H1 (cell line): ENCODE measurements at regions not wholly inside any gene's neighbourhood (a gene's known extent, or its start where the extent isn't known, plus 50 kb on each side); places are given as distances from the start of the nearest gene placed in this dataset.

Experiments
- CHD1 ChIP-seq: IDR thresholded peaks from 2 replicates; pipeline ENCODE4 v1.6.1; 2012; ENCODE audit warnings: low read depth, low read length, improper control_type of control experiment
- PHF8 ChIP-seq: fragments of 200-600 bp; sonication (generic); conservative IDR thresholded peaks from 2 replicates; pipeline ENCODE4 v1.7.1; 2012; ENCODE audit warnings: low read depth, mild to moderate bottlenecking, inconsistent platforms, low read length, moderate library complexity
- SIX5 ChIP-seq: IDR thresholded peaks from 2 replicates; pipeline ENCODE4 v1.6.1; 2011; ENCODE audit warnings: mild to moderate bottlenecking, low read depth, low read length
- TF ChIP-seq, protein P1 (sequence below): fragments of 300-600 bp; sonication (generic); IDR thresholded peaks from 2 replicates; pipeline ENCODE4 v1.7.1; 2012; ENCODE audit warnings: low read length, moderate library complexity, mild to moderate bottlenecking, inconsistent platforms; ENCODE audit not compliant: insufficient replicate concordance

DNA sequence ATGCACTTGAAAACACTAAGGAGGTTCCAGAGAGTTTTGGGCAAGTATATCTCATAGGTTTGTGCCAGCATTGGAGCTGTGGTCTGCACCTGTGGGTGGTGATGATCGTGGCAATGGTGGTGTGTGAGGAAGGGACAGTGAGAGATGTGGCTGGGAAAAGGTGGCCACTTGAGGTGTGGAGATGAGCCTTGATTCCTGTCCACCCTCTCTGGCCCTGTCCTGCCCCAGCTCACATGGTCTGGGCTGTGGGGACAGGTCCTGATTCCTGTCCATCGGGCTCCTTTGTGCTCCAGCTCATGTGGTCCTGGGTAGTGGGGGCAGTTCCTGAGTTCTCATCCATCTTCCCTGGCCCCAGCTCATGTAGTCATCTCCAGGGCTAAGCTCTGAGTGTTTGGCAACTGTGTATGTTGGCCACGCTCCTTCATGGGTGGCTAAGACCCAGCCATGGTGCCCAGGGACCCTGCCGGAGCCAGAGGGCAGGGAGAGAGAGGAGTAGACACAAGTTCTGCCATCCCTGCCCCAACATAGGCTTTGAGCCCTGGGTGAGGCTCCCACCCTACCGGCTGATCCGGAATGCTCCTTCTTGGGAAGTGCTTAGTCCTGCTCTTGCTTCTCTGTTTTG lies 294.4 kb upstream of the HDAC4 start (continued):
- TF ChIP-seq, protein P1, sequence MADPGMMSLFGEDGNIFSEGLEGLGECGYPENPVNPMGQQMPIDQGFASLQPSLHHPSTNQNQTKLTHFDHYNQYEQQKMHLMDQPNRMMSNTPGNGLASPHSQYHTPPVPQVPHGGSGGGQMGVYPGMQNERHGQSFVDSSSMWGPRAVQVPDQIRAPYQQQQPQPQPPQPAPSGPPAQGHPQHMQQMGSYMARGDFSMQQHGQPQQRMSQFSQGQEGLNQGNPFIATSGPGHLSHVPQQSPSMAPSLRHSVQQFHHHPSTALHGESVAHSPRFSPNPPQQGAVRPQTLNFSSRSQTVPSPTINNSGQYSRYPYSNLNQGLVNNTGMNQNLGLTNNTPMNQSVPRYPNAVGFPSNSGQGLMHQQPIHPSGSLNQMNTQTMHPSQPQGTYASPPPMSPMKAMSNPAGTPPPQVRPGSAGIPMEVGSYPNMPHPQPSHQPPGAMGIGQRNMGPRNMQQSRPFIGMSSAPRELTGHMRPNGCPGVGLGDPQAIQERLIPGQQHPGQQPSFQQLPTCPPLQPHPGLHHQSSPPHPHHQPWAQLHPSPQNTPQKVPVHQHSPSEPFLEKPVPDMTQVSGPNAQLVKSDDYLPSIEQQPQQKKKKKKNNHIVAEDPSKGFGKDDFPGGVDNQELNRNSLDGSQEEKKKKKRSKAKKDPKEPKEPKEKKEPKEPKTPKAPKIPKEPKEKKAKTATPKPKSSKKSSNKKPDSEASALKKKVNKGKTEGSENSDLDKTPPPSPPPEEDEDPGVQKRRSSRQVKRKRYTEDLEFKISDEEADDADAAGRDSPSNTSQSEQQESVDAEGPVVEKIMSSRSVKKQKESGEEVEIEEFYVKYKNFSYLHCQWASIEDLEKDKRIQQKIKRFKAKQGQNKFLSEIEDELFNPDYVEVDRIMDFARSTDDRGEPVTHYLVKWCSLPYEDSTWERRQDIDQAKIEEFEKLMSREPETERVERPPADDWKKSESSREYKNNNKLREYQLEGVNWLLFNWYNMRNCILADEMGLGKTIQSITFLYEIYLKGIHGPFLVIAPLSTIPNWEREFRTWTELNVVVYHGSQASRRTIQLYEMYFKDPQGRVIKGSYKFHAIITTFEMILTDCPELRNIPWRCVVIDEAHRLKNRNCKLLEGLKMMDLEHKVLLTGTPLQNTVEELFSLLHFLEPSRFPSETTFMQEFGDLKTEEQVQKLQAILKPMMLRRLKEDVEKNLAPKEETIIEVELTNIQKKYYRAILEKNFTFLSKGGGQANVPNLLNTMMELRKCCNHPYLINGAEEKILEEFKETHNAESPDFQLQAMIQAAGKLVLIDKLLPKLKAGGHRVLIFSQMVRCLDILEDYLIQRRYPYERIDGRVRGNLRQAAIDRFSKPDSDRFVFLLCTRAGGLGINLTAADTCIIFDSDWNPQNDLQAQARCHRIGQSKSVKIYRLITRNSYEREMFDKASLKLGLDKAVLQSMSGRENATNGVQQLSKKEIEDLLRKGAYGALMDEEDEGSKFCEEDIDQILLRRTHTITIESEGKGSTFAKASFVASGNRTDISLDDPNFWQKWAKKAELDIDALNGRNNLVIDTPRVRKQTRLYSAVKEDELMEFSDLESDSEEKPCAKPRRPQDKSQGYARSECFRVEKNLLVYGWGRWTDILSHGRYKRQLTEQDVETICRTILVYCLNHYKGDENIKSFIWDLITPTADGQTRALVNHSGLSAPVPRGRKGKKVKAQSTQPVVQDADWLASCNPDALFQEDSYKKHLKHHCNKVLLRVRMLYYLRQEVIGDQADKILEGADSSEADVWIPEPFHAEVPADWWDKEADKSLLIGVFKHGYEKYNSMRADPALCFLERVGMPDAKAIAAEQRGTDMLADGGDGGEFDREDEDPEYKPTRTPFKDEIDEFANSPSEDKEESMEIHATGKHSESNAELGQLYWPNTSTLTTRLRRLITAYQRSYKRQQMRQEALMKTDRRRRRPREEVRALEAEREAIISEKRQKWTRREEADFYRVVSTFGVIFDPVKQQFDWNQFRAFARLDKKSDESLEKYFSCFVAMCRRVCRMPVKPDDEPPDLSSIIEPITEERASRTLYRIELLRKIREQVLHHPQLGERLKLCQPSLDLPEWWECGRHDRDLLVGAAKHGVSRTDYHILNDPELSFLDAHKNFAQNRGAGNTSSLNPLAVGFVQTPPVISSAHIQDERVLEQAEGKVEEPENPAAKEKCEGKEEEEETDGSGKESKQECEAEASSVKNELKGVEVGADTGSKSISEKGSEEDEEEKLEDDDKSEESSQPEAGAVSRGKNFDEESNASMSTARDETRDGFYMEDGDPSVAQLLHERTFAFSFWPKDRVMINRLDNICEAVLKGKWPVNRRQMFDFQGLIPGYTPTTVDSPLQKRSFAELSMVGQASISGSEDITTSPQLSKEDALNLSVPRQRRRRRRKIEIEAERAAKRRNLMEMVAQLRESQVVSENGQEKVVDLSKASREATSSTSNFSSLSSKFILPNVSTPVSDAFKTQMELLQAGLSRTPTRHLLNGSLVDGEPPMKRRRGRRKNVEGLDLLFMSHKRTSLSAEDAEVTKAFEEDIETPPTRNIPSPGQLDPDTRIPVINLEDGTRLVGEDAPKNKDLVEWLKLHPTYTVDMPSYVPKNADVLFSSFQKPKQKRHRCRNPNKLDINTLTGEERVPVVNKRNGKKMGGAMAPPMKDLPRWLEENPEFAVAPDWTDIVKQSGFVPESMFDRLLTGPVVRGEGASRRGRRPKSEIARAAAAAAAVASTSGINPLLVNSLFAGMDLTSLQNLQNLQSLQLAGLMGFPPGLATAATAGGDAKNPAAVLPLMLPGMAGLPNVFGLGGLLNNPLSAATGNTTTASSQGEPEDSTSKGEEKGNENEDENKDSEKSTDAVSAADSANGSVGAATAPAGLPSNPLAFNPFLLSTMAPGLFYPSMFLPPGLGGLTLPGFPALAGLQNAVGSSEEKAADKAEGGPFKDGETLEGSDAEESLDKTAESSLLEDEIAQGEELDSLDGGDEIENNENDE, result no peak
- TF ChIP-seq PHF8, result no peak
- TF ChIP-seq SIX5, result no peak
- TF ChIP-seq CHD1, result no peak
